Adrenal gland (tissue), 9 donors: ENCODE measurements at regions not wholly inside any gene's neighbourhood (a gene's known extent, or its start where the extent isn't known, plus 50 kb on each side); places are given as distances from the start of the nearest gene placed in this dataset.

Experiments
- DNase-seq, 7 donors: peaks; one replicate each; pipeline ENCODE4 v3.0.0-alpha.2; 2019 to 2020
- H3K27ac ChIP-seq, 5 donors: fragments of 200-600 bp; sonication (generic) in 4 of 5; 1 replicate in 3 of 5; 2 replicates in 2 of 5; pipeline versions ENCODE4 v1.5.1 to v1.8.0; 2016 to 2020; ENCODE audit warnings: mild to moderate bottlenecking in 1 of 5
- H3K27me3 ChIP-seq: fragments of 200-600 bp; 2 replicates; pipeline ENCODE4 v1.8.0; 2021
- H3K36me3 ChIP-seq, 2 donors: fragments of 200-600 bp; replicated peaks in 1 of 2; 1 replicate in 1 of 2; 2 replicates in 1 of 2; pipeline versions ENCODE4 v1.5.1 to v1.8.0; 2018 to 2022
- H3K4me1 ChIP-seq, 2 donors: fragments of 200-600 bp; replicated peaks in 1 of 2; 1 replicate in 1 of 2; 2 replicates in 1 of 2; pipeline versions ENCODE4 v1.5.1 to v1.8.0; 2018 to 2021
- H3K4me3 ChIP-seq, 4 donors: fragments of 200-600 bp; sonication (generic) in 3 of 4; one replicate each; pipeline ENCODE4 v1.5.1; 2016 to 2018
- H3K9me3 ChIP-seq, 3 donors: fragments of 200-600 bp; sonication (generic) in 1 of 3; replicated peaks in 1 of 3; 1 replicate in 2 of 3; 2 replicates in 1 of 3; pipeline versions ENCODE4 v1.5.1 to v1.8.0; 2016 to 2021
- CTCF ChIP-seq, 6 experiments: fragments of 450-650 bp in 4 of 6; fragments of 200-600 bp in 2 of 6; sonication (generic) in 1 of 6; IDR thresholded peaks; 1 replicate in 5 of 6; 2 replicates in 1 of 6; pipeline versions ENCODE4 v1.5.1 to v1.8.0; 2016 to 2021; ENCODE audit warnings: antibody characterized with exemption in 6 of 6, mild to moderate bottlenecking in 2 of 6, moderate library complexity in 1 of 6
- POLR2A ChIP-seq, 2 donors: fragments of 450-650 bp; IDR thresholded peaks; one replicate each; pipeline ENCODE4 v1.6.1; 2017; ENCODE audit warnings: antibody characterized with exemption in 2 of 2, mild to moderate bottlenecking in 2 of 2, moderate library complexity in 1 of 2
- whole genome bisulfite sequencing, 4 donors: extraction: QIAGEN DNeasy Blood & Tissue Kit in 2 of 4; methylation state at CpG; one replicate each; pipeline versions ENCODE4 v1.1.5 to v1.1.7; 2013 to 2017; 5-methylcytosine and 5-hydroxymethylcytosine counted together
- intact Hi-C, 2 donors: fragments of 100-400 bp; cut with DNase I; formaldehyde crosslinking; loops; one replicate each; pipeline versions ENCODE4 v1.14.1 to v1.15.0; 2022 to 2023
- donor health status: healthy with polysubstance abuse.
- donor health status: Bipolar disorder and iron deficiency.
- donor health status: DM: yes; HTN: yes; CAD: no.
- donor health status: DM: no; HTN: no; CAD: no.
- donor health status: DM: no; HTN: no; CAD: no.

GRCh38 chr17:5931616-5932015, 138.6 kb upstream of the WSCD1 start:
- Histone ChIP-seq H3K27me3 (no peaks in the 10 kb centered on the region), H3K27ac (no peak overlapping the region), H3K4me3 (no peak overlapping the region), H3K36me3 (no peaks in the 10 kb centered on the region), H3K4me1 (no peaks in the 10 kb centered on the region), H3K9me3 (no peaks in the 10 kb centered on the region)
- no peak for DNase-seq
- no peak for TF ChIP-seq POLR2A (IDR thresholded peaks at IDR 0.05)
- no peak for TF ChIP-seq CTCF (IDR thresholded peaks at IDR 0.05)
- intact Hi-C loops, result no loop called here
- 34 to 66% (median 45%) methylated on average over 9 of the region's 9 CpGs for WGBS, 4 donors

- no peak overlapping the region for H3K4me3 ChIP-seq
- H3K27me3 ChIP-seq, result no peaks in the 10 kb centered on the region
- TF ChIP-seq POLR2A (IDR thresholded peaks at IDR 0.05), result no peak
- intact Hi-C loops, result no loop called here
- no peaks in the 10 kb centered on the region for H3K36me3 ChIP-seq
- no peak overlapping the region for H3K27ac ChIP-seq
- H3K4me1 ChIP-seq, result no peaks in the 10 kb centered on the region
- 77 to 89% (median 81%) methylated on average over 7 of the region's 7 CpGs for WGBS, 4 donors
- H3K9me3 ChIP-seq, result no peaks in the 10 kb centered on the region
- DNase-seq, result no peak
These were observed 136.7 kb upstream of the WSCD1 start for GRCh38 chr17:5933430-5933829.

GRCh38 chr17:5941258-5941657, 128.9 kb upstream of the WSCD1 start:
- no peak for TF ChIP-seq CTCF (IDR thresholded peaks at IDR 0.05)
- no peak for TF ChIP-seq POLR2A (IDR thresholded peaks at IDR 0.05)
- H3K36me3 ChIP-seq, result no peaks in the 10 kb centered on the region
- H3K27me3 ChIP-seq, result no peaks in the 10 kb centered on the region
- WGBS, 4 donors, result 82 to 89% (median 85%) methylated on average over 5 of the region's 5 CpGs
- H3K4me3 ChIP-seq, result no peak overlapping the region
- no peak for DNase-seq
- no peaks in the 10 kb centered on the region for H3K9me3 ChIP-seq
- intact Hi-C loops, result no loop called here
- H3K4me1 ChIP-seq, result no peaks in the 10 kb centered on the region
- H3K27ac ChIP-seq, result no peak overlapping the region

DNA sequence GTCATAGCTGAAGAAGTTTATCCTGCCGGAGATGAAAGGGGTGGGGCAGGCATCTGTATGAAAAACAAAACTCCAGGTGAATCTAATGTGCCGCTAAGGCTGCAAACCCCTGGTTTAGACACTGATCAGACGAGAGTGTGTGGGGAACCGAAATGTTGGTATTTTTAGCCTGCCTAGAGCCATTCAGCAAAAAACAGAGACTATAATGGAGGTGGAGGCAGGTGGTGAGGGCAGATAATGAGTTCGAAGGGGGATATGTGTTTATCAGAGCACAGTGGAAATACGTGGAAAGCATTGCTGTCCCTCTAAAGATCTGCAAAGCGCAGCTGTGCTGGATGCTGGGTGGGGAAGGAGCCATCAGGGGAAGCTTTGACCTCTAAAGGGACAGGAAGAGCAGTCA, 127.5 kb upstream of the WSCD1 start:
- no peaks in the 10 kb centered on the region for H3K9me3 ChIP-seq
- no peak overlapping the region for H3K4me3 ChIP-seq
- 54 to 61% (median 56%) methylated on average over 7 of the region's 7 CpGs for WGBS, 4 donors
- H3K36me3 ChIP-seq, result no peaks in the 10 kb centered on the region
- H3K4me1 ChIP-seq, result no peaks in the 10 kb centered on the region
- TF ChIP-seq CTCF (IDR thresholded peaks at IDR 0.05), result no peak
- TF ChIP-seq POLR2A (IDR thresholded peaks at IDR 0.05), result no peak
- no peaks in the 10 kb centered on the region for H3K27me3 ChIP-seq
- DNase-seq, result no peak
- no peak overlapping the region for H3K27ac ChIP-seq
- intact Hi-C loops, result no loop called here

DNA sequence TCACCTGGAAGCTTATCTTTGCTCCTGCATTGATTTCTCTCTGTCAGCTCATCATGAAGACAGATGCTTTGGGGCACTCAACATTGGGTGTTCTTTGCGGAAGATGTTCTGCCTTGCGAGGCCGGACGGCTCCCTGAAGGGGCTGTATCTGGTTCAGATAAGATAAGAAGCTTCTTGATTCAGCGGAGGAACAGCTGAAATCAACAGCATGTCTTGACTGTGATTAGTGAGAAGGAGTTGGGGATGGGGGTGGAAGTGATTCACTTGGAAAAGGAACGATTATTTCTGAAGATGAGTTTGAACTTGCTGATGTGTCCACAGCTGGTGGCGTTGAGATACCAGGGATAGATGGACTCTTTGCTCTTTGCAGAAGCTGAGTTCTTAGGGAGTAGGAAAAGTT, 126.9 kb upstream of the WSCD1 start:
- Histone ChIP-seq H3K36me3 (no peaks in the 10 kb centered on the region), H3K27me3 (no peaks in the 10 kb centered on the region), H3K4me1 (no peaks in the 10 kb centered on the region), H3K4me3 (no peak overlapping the region), H3K27ac (no peak overlapping the region), H3K9me3 (no peaks in the 10 kb centered on the region)
- TF ChIP-seq POLR2A (IDR thresholded peaks at IDR 0.05) (no peak), CTCF (IDR thresholded peaks at IDR 0.05) (no peak)
- 27 to 35% (median 28%) methylated on average over 7 of the region's 7 CpGs for WGBS, 4 donors
- intact Hi-C loops, result no loop called here
- DNase-seq, result no peak
